ENCODE measurements at regions not wholly inside any gene's neighbourhood (a gene's known extent, or its start where the extent isn't known, plus 50 kb on each side); places are given as distances from the start of the nearest gene placed in this dataset.

GRCh38 chr5:154696891-154697290 is 58.3 kb upstream of the LARP1 start:
- CTCF ChIA-PET, result no interaction called here
- intact Hi-C loops (cut with micrococcal nuclease), result no loop called here

More at GRCh38 chr5:154696891-154697290, 58.3 kb upstream of the LARP1 start:
- POLR2A ChIA-PET, result no interaction called here
- TF ChIP-seq EZH2 (IDR thresholded peaks at IDR 0.05; ENCODE audit: borderline replicate concordance, low read depth, low read length, severe bottlenecking), result no peak
- TF ChIP-seq JUN (IDR thresholded peaks at IDR 0.05; ENCODE audit: borderline replicate concordance, insufficient read depth, insufficient read length, low read depth), result no peak
- TF ChIP-seq FOS (IDR thresholded peaks at IDR 0.05; ENCODE audit: borderline replicate concordance, insufficient read depth, low read length), result no peak
- TF ChIP-seq POLR2A (IDR thresholded peaks at IDR 0.05; ENCODE audit: low read depth, low read length), result no peak
- TF ChIP-seq POLR2AphosphoS5 (IDR thresholded peaks at IDR 0.05; ENCODE audit: insufficient read depth, low read depth, low read length), result no peak
- TF ChIP-seq, protein P1, sequence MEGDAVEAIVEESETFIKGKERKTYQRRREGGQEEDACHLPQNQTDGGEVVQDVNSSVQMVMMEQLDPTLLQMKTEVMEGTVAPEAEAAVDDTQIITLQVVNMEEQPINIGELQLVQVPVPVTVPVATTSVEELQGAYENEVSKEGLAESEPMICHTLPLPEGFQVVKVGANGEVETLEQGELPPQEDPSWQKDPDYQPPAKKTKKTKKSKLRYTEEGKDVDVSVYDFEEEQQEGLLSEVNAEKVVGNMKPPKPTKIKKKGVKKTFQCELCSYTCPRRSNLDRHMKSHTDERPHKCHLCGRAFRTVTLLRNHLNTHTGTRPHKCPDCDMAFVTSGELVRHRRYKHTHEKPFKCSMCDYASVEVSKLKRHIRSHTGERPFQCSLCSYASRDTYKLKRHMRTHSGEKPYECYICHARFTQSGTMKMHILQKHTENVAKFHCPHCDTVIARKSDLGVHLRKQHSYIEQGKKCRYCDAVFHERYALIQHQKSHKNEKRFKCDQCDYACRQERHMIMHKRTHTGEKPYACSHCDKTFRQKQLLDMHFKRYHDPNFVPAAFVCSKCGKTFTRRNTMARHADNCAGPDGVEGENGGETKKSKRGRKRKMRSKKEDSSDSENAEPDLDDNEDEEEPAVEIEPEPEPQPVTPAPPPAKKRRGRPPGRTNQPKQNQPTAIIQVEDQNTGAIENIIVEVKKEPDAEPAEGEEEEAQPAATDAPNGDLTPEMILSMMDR (IDR thresholded peaks at IDR 0.05; ENCODE audit: extremely low read depth in 1 of 2, insufficient read depth in 1 of 2, low read depth in 1 of 2, low read length in 2 of 2), result no peak
- TF ChIP-seq MYC (IDR thresholded peaks at IDR 0.05; ENCODE audit: low read depth, low read length), result no peak
- TF ChIP-seq MAX (IDR thresholded peaks at IDR 0.05; ENCODE audit: insufficient read depth, insufficient read length), result no peak
- TF ChIP-seq GATA2 (IDR thresholded peaks at IDR 0.05; ENCODE audit: insufficient read depth, insufficient read length, low read depth, low read length), result no peak
- Histone ChIP-seq H3K9ac (replicated peaks; ENCODE audit: extremely low read depth, insufficient read depth, low read length) (no peak overlapping the region), H3K4me1 (ENCODE audit: control insufficient read depth, extremely low read depth, insufficient read depth, low read length) (peaks cover 2% of the 10 kb centered on the region), H3K4me2 (ENCODE audit: insufficient read depth, low read length) (no peak overlapping the region), H3K36me3 (ENCODE audit: control insufficient read depth in 2 of 2, extremely low read depth in 1 of 2, insufficient read depth in 2 of 2, low read length in 2 of 2) (no peaks in the 10 kb centered on the region), H3K9me3 (replicated peaks; ENCODE audit: control insufficient read depth, insufficient read depth, low read length) (no peaks in the 10 kb centered on the region), H2AFZ (ENCODE audit: low read depth, low read length) (no peak overlapping the region), H3K27me3 (ENCODE audit: control insufficient read depth in 2 of 2, insufficient read depth in 2 of 2, low read length in 2 of 2) (peaks cover 0 to 2% of the 10 kb centered on the region in 2 experiments), H3K79me2 (ENCODE audit: control insufficient read depth, insufficient read depth, low read length) (no peaks in the 10 kb centered on the region), H3K27ac (ENCODE audit: insufficient read depth, low read depth, low read length) (no peak overlapping the region), H3K4me3 (replicated peaks in 1 of 3; ENCODE audit: insufficient read depth in 1 of 3, low read depth in 1 of 3, low read length in 3 of 3) (no peak overlapping the region), H4K20me1 (replicated peaks; ENCODE audit: control insufficient read depth, extremely low read depth, insufficient read depth, low read length) (no peaks in the 10 kb centered on the region), H3K9me1 (replicated peaks; ENCODE audit: control insufficient read depth, extremely low read depth, insufficient read depth, low read length) (no peaks in the 10 kb centered on the region)
- no TSS peak for BruUV-seq (replicated peaks)
- FAIRE-seq (no peak), DNase-seq (ENCODE audit: low read depth, low spot score) (no peak)
- dilution Hi-C loops (cut with MboI; ENCODE audit: extremely low pct_ligation_motif_present, low sequenced_read_pairs), result no loop called here

Data from endothelial cell of umbilical vein (primary cell).